ENCODE measurements at regions not wholly inside any gene's neighbourhood (a gene's known extent, or its start where the extent isn't known, plus 50 kb on each side); places are given as distances from the start of the nearest gene placed in this dataset.

DNA sequence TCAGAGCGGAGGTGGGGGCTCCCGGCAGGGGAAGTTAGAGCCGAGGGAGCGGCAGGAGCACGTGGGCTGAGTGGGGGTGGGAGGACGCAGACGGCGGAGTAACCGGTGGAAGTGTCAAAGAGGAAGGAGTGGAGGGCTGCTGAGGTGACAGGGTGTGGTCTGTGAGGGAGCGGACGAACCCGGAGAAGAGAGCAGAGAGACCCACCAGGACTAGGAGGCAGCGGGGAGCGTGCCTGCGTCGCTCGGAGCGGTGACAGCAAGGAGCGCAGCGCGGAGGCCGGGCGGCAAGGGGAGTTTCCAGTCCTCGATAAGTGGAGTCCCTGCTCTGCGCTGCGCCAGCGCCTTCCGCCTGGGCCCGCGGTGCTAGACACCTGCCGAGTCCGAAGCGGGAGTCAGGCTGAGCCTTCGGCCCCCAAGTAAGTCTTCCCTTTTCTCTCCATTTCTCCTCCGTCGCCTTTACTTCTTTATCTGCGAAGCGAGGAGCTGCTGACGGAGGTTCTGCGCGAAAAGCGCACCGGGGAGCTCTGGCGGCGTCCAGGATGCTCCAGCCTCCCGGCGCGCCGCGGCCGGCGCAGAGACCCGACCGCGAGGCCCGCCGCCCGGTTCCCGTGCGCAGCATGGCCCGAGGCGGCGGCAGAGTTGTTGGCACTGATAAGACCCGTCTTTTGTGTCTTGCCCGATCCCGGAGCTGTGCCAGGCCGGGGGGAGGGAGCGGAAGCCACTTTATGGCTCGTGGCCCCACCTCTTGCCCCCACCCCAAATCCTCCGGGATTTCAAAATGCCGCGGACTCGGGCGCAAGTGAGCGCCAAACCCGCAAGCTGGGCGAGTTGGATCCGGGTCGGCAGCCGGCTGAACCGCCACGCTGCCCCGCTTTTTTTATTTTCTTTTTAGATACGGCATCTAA, 533.0 kb upstream of the SEMA6D start:
- H3K4me3 ChIP-seq = peak overlapping the region; percentile 52 to 90
- intact Hi-C loops (cut with DNase I) = loop anchor here (10.0 kb wide), 1 partner anchor 869 kb away; no protein-coding TSS in a partner anchor
- no peak for DNase-seq (ENCODE audit: low spot score in 2 of 2)
- no peaks in the 10 kb centered on the region for H3K36me3 ChIP-seq
- TF ChIP-seq, protein P1, sequence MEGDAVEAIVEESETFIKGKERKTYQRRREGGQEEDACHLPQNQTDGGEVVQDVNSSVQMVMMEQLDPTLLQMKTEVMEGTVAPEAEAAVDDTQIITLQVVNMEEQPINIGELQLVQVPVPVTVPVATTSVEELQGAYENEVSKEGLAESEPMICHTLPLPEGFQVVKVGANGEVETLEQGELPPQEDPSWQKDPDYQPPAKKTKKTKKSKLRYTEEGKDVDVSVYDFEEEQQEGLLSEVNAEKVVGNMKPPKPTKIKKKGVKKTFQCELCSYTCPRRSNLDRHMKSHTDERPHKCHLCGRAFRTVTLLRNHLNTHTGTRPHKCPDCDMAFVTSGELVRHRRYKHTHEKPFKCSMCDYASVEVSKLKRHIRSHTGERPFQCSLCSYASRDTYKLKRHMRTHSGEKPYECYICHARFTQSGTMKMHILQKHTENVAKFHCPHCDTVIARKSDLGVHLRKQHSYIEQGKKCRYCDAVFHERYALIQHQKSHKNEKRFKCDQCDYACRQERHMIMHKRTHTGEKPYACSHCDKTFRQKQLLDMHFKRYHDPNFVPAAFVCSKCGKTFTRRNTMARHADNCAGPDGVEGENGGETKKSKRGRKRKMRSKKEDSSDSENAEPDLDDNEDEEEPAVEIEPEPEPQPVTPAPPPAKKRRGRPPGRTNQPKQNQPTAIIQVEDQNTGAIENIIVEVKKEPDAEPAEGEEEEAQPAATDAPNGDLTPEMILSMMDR (IDR thresholded peaks at IDR 0.05) = no peak
- H3K27me3 ChIP-seq = no peaks in the 10 kb centered on the region
- no peaks in the 10 kb centered on the region for H3K9me3 ChIP-seq
- H3K4me1 ChIP-seq = peaks cover 0 to 3% of the 10 kb centered on the region in 2 donors
- peak overlapping the region in 1 of 2 donors; percentile 46 for H3K27ac ChIP-seq

DNA sequence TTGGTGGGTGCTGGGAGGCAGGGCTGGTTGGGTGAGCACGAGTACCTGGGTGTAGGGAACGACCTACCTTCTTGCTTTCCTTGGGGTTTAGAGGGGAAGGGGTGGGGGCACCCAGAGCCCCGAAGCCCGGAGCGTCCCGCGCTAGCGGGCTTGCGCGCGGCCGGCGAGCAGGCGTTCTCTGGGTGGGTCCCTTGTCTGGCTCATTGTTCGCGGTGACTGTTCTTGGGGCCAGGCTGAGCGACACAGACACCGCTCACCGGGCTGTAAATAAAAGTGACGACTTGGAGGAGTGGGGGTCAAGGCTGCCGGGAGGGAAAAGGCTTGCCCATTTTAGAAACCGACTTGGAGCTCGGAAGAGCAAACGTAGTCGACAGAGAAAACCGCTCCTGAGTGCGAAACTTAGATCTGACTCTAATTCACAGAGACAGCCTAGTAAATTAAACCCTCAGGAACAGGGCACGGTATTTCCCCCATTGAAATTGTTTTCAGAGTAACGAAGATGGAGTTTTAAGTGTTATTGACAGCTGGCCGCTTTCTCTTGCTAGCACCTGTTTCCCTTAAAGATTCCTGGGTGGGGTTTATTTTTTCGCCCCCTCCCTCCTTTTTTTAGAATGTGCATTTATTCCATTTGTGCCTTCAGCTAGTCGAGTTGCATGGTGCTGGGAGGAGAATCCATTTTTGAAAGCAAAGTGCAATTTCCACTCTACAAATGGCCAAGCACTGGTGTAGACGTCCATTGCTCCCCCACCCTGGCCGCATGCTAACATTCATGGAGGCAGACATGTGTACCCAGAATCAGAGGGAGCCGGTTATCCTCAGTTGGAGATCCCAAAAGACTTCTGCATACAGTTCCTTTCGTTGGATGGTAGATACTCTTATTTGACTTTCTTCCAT, 532.1 kb upstream of the SEMA6D start:
- intact Hi-C loops (cut with DNase I) = loop anchor here (10.0 kb wide), 1 partner anchor 870 kb away; no protein-coding TSS in a partner anchor
- Histone ChIP-seq H3K9me3 (no peaks in the 10 kb centered on the region), H3K4me3 (peak overlapping the region; percentile 52 to 90), H3K36me3 (no peaks in the 10 kb centered on the region), H3K4me1 (peaks cover 0 to 3% of the 10 kb centered on the region in 2 donors), H3K27ac (peak overlapping the region in 1 of 2 donors; percentile 46), H3K27me3 (no peaks in the 10 kb centered on the region)
- TF ChIP-seq, protein P1 (IDR thresholded peaks at IDR 0.05) = no peak
- no peak for DNase-seq (ENCODE audit: low spot score in 2 of 2)

DNA sequence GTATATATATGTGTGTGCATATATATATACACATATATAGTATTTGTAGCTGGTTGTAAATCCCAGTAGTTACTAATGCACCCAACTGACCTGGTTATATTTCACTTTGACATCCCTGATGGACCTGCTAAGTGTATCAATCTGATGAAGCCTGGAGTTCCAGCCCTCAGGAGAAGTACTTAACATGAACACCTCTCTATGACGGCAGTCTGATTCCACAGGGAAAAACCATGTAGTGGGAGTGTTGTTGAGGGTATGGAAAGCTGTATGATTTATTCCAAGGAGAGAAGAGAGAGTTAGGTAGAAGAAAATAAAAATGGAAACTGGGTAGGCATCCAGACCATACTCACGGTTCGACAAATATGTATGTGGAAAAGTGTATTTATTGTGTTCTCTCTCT, 531.2 kb upstream of the SEMA6D start:
- no peaks in the 10 kb centered on the region for H3K36me3 ChIP-seq
- no peak overlapping the region for H3K4me3 ChIP-seq
- H3K4me1 ChIP-seq = peaks cover 0 to 3% of the 10 kb centered on the region in 2 donors
- H3K9me3 ChIP-seq = no peaks in the 10 kb centered on the region
- DNase-seq (ENCODE audit: low spot score in 2 of 2) = no peak
- TF ChIP-seq, protein P1 (IDR thresholded peaks at IDR 0.05) = no peak
- H3K27ac ChIP-seq = no peak overlapping the region
- intact Hi-C loops (cut with DNase I) = loop anchor here (10.0 kb wide), 1 partner anchor 871 kb away; no protein-coding TSS in a partner anchor
- H3K27me3 ChIP-seq = no peaks in the 10 kb centered on the region

DNA sequence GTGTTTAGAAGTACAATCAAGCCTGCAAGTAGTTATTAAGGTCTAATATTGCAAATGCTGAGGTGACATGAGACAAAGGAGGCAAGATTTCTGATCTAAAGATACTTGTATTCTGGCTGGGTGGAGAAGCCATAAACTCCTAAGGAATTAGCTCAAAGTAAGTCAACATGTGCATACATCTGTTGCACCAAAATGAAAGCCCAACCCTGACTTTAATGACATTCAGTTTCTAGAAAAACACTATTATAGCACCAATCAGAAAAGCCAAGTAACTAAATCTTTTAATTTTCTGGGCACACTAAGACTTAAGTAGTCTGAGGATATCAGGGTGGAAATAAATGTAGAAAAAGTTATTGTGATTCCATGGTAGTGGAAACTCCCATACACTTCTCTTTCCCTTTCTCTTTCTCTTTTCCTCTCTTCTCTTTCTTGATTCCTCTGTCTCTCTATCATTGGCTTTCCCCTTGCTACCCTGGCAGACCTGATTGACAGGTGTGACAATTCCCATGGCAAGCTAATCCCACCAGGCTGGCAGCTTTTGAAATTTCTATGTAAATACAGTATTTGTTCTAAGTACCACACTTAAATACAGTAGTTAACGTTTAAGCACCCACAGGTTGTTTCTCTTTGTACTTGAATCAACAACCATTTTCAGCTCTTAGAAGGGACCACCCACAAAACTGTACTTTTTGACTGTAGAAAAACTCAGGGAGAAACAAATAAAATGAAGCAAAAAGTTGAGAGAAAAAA, 528.4 kb upstream of the SEMA6D start:
- Histone ChIP-seq H3K4me1 (peaks cover 0 to under 1% of the 10 kb centered on the region in 2 donors), H3K36me3 (no peaks in the 10 kb centered on the region), H3K9me3 (no peaks in the 10 kb centered on the region), H3K4me3 (no peak overlapping the region), H3K27ac (no peak overlapping the region), H3K27me3 (no peaks in the 10 kb centered on the region)
- DNase-seq (ENCODE audit: low spot score in 2 of 2) = no peak
- TF ChIP-seq, protein P1 (IDR thresholded peaks at IDR 0.05) = no peak
- intact Hi-C loops (cut with DNase I) = loop anchor here (10.0 kb wide), 1 partner anchor 874 kb away; no protein-coding TSS in a partner anchor

DNA sequence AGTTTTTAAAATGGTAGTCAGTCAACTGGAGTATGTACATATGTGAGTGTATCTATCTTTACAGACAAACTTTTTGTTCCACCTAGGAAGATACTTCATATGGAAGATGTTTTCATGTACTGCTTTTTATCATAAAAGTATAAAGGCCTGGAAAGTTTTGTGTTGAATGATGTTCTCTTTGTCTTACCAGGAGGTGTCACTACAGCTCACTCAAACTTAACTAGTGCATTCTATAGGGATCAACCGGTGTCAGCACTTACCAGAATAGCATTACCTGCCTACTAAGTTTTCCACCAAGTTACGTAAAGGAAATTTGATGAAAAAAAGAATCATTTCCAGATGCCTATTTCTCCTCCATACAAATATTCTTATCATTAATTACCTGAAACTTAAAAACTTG, 522.6 kb upstream of the SEMA6D start:
- TF ChIP-seq, protein P1 (IDR thresholded peaks at IDR 0.05) = peak in 1 of 3 experiments; percentile 25
- Histone ChIP-seq H3K36me3 (no peaks in the 10 kb centered on the region), H3K27ac (no peak overlapping the region), H3K4me1 (no peaks in the 10 kb centered on the region), H3K27me3 (no peaks in the 10 kb centered on the region), H3K9me3 (no peaks in the 10 kb centered on the region), H3K4me3 (no peak overlapping the region)
- intact Hi-C loops (cut with DNase I) = loop anchor here (2.0 to 10.0 kb wide), 3 partner anchors 520 to 1058 kb away; partner anchors contain the start of gene SEMA6D
- no peak for DNase-seq (ENCODE audit: low spot score in 2 of 2)
